Activated CD8-positive, alpha-beta memory T cell treated with anti-CD3 and anti-CD28 coated beads, Interleukin-2, amount 50 U/mL, for 24 hours (primary cell): ENCODE measurements at regions not wholly inside any gene's neighbourhood (a gene's known extent, or its start where the extent isn't known, plus 50 kb on each side); places are given as distances from the start of the nearest gene placed in this dataset.

ENCODE experiments used
- DNase-seq: peaks from one replicate; pipeline ENCODE4 v3.0.0-alpha.2; 2020; ENCODE audit errors: extremely low read depth

DNA sequence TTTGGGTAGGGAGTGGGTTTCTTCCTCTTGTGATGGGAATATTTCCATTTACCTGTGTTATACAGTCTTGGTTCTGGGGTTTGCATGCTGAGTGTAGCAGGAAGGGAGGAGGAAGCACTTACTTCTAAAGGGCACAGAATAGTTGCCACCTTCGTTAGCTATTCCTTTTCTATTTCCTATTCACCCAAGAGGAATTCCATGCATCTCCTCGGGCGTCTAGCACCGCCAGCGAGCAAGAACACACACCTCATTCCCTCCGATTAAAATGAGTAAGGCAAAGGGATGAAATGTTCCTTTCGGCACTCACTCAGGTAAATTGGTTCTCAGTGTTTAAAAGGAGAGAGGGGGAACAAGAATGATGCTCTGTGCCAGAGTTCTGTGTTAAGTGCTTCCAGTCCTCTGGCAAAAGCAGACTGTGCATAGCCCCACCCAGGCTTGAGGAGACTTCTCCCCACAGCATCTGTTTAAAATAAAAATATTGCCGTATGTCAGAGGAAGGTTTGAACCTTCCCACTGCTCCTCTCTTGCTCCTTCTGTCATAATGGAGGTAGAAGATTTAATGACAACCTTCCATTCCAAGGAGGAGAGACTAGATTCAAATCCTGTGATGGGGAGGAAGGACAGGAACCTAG, 351.4 kb downstream of the PTTG2 start:
- DNase-seq, result no peak

DNA sequence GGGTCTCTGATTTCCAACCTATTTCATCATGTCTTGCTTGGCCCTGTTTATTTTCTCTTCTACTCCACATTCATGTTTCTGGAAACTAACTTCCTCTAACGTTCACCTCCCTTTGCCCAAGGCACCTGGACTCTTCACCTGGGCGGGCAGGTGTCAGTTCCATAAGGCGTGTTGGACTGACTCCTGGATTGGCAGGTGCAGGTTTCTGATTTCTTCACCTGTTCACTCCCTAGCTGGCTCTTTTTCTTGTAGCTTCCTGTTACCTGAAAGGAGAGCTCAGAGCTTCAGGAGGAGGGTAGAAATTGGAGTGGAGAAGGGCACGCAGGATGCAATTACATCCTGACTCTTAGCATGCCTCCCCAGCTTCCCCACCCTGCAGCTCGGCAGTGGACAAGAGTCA, 350.8 kb upstream of the KLF3 start:
- no peak for DNase-seq

DNA sequence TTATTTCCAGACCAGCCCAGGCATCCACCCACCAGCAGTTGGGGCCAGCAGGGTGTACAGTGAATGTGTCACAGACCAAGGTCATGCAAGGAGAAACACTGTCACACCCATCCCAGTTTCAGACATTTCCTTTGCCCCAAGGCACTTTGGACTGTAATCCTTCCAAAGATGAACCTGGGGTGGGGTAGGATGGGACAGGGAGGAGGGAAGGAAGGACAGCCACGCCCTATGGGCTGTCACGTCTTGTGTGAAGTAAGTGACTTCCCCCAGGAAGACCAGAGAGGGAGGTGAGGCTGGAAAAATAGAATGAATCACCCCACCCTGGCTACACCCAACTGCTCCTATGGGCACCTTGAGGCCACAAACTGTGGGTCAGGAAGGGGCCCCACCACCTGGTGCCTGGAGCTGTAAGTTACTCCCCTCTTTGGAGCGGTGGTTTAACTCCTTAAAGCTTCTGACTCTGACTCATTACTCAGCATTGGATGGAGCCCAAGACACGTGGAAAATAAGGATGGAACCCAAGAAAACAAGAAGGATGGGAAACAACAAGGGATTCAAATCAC, 349.9 kb upstream of the KLF3 start:
- DNase-seq, result no peak

DNA sequence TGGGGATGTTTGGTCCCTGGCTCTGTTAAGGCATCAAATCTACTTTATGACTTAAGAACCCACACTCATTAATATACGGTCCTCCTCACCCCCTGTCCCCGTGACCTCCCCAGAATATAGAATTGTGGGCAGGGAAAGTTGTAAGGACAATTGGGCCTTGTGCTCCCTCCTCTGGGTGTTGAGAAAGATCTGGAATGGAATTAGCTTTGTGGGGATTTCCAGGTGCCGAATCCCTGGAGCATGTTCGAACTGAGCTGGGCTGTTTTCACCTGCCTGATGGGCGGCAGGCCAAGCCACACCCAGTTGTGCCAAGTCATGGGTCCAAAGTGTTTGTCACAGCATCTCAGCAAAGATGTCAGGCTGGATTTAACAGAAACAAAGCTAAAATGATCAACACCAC, 349.3 kb upstream of the KLF3 start:
- no peak for DNase-seq

DNA sequence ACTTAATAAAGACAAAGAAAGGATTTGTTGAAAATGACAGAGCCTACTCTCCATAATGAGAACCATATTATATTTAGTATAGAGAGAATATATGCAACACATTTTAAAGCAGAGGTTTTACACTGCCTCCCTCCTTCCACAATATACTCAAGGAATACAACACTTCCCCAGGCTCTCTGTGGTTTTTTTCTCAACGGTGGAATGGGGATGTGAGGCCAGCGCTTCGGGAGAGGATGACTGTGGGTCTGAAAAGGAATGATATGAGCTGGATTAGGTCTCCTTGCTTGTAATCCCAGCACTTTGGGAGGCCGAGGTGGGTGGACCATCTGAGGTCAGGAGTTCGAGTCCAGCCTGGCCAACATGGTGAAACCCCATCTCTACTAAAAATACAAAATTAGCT, 348.7 kb upstream of the KLF3 start:
- DNase-seq, result no peak

DNA sequence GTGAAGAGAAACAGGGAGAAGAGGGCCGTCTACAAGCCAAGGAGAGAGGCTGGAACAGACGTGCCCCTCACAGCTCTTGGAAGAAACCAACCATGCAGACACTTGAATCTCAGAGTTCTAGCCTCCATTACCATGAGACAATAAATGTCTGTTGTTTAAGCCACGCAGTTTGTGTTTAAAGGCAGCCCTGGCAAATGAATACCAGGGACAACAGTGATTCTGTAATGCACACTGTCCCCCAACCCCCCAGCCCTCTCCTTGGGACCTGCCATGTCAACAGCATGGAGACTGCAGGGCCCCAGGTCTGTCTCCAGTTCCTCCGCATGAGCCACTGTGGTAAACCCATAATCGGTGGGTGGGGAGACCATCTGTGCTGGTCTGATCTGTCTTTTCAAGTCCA, 348.0 kb upstream of the KLF3 start:
- DNase-seq, result no peak

DNA sequence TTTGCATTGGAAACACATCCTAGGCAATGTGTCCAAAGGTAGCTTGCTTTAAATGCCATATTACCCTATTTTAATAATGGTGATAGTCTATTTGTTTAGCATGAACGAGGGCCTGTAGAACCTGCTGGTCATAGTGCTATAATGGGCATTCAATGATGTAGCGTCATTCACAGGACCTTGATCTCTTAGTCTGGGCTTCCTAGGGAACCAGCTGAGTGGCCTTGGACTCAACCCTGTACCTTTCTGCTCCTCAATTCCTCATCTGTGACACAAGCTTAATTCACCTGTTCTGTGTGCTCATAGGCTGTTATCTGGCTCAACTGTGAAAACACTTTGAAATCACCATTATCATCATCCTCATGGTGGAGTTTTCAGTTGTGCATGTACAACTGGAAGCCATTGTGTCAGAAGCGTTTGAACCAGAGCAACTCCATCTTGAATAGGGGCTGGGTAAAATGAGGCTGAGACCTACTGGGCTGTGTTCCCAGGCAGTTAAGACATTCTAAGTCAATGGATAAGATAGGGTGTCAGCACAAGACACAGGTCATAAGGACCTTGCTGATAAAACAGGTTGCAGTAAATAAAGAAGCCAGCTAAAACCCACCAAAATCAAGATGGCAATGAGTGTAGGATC, 346.8 kb upstream of the KLF3 start:
- DNase-seq, result no peak

DNA sequence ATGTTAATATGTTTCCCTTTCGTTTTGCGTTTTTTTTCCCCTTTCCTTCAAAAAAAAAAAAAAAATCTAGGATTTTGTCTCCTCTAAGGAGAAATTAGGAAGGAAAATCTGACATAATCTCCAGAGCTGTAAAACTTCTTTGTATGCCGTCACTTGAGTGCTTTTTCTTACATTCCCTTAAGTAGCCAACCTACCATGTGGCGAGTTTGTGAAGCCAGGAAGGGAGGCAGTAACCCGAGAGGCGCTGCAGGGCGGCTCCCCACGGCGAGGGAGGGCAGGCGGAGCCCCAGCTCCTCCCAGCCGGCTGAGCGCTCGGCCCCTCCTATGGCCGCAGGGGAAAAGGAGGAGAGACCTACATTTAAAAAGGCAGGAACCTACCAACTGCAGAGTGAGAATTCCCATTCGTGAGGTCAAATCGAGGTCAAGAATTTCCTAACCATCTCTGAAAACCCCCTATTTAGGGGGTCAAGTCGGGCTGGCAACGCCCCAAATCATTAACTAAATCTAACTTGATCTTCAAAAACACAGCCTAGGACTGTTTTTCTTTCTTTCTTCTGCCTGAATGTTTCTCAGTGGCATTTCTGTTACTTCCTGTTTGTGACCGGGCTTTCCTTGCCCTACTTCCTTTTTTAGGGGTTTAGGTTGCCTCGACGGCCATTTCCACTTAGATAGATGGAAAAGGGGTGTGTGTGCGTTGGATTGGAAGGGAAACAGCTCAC, 345.1 kb upstream of the KLF3 start:
- DNase-seq, result peak; percentile 33

DNA sequence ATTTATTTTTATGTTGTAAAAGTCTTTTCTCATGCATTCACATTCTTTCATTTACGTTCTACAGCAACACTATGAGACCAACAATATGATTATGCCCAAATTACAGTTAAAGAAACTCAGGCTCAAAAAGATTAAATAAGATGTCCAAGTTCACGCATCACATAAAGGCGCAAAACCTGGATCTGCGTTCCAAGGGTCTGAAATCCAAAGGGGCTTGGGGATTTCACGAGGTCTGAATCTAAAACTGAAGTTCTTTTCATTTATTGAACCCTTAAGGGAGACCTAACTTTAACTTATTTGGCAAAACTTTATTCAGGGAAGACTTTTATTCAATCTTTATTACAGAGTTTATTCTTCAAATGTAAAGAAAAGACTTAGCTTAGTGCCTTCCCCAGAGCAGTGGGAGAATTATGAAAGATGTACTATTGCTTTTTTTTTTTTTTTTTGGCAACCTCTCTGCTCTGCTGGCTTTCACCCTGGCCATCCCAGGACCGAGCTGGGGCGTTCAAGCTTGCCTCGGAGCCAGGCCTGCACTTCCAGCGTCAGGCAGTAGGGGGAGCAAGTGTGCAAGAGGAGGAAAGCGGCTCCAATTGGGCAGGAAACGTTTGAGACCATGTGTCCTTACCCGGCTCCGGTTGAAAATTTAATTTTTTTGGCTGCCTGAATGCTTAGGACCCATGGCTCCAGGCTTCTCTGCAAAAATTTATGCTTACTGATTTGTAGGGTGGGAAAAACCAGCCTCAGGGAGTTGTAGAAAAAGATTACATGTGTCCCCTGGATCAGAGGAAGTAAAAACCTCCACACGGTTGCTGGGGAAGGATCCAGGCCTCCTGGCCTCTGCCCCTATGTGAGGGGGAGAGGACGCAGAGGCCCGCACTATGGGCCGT, 344.3 kb upstream of the KLF3 start:
- peak; percentile 87 for DNase-seq

DNA sequence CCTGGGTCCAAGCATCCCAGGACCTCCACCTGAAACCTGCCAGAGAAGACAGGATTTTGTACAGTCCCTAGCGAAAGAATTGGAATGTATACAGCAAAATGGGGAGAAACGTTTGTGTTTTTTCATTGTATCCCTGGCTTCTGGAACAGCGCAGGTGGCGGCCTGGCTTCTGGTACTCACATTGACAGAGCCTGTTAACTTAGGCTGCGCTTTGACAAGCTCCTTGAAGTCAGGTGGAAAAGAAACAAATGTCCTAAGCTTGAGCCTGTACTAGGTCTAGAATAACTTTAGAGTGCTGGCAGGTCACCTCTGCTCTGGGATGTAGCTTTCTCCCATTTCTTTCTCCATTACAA, 343.7 kb upstream of the KLF3 start:
- no peak for DNase-seq

DNA sequence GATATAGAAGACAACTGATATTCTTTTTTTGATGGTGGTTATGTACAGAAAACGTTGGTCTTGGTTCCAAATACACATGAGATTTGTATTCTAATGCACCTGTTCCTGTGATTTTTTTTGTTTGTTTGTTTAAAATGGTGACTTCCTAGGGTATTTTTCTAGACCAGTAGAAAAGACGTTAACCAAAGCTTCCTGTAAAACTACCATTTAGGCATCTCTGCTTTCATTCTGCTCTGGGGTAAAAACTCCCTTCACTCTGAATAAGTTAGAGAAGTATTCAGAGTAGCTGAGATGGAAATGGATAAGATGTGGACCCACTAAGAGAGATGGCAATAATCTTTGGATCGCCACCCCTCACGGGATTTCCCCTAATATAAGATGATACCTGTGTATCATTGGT, 343.2 kb upstream of the KLF3 start:
- DNase-seq, result no peak

DNA sequence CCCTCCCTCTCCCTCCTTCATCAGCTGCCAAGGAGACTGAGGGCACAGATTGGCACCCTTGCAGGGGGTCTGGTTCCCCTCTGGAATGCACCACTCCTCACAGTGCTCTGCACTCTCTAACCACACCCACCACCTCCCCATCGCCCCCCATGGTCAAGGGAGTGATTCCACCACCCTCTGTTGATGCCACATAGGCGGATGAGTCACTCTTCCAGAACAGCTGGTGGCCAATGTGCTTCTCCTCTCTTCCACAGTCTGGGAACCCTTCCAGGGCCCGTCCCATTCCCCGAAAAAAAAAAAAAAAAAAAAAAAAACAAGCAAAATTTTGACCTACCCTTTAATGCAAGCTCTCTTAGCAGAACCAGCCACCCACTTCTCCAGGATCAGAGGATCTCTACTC, 341.3 kb upstream of the KLF3 start:
- DNase-seq, result no peak

DNA sequence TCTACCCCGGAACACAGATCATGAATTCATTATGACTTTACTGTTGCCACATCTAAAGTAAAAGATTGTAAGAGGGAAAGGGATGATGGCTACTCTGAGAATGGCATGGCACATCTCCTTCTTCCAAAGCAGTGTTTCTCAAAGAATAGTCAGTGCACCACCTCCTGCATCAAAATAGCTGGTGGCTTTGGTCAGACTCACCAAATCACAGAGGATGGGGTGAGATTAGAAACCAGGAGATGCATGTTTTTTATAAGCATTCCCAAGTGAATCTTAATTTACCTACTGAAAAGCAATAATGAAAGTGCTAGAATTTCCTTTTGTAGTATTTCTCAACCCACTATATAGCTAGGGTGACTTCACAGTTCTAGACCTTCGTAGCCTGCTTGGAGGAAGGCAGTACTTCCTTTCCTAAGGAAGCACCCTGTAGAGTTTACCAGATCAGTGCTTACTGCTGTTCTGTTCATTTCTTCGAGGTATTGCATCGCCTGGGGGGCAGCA, 340.8 kb upstream of the KLF3 start:
- no peak for DNase-seq

DNA sequence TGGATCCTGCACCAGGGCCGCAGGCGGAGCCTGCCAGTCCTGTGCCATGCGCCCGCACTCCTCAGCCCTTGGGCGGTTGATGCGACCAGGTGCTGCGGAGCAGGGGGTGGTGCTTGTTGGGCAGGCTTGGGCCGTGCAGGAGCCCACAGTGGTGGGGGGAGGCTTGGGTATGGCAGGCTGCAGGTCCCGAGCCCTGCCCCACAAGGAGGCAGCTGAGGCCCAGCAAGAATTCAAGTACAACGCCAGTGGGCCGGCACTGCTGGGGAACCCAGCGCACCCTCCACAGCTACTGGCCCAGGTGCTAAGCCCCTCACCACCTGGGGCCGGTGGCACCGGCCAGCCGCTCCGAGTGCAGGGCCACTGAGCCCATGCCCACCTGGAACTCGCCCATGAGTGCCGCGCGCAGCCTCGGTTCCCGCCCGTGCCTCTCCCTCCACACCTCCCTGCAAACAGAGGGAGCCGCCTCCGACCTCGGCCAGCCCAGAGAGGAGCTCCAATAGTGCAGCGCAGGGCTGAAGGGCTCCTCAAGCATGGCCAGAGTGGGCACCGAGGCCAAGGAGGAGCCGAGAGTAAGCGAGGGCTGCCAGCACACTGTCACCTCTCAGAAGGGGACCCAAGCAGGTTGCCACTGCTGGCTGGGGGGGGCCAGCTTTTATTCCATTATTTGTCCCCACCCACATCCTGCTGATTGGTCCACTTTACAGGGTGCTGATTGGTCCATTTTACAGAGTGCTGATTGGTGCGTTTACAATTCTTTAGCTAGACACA, 339.0 kb upstream of the KLF3 start:
- DNase-seq, result no peak

DNA sequence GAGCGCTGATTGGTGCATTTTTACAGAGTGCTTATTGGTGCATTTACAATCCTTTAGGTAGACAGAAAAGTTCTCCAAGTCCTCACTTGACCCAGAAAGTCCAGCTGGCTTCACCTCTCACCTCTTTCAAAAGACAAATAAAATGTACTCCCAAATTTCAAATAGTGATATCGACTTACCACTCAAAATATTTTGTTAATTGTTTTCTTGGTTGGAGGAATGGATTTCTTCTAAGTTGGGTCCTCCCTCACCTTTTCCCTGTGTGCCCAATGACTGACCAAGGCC, 338.4 kb upstream of the KLF3 start:
- DNase-seq, result no peak

DNA sequence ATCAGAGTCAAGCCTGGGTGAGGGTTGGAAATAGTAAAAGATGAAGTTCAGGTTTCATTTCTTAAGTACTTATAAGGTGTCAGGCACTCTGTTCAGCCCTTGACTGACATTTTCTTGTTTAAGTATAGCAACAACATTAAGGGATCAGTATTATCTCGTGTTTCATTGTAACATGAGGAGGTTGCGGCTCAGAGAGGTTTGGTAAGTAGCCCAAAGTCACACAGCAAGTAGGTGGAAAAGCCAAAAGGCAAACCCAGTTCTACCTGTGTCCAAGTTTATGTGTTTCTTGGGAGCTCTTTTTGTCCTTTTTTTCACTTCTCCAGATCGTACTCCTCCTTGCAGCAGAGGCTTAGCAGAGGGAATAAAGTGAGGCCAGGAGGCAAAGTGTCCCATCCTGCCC, 337.5 kb upstream of the KLF3 start:
- no peak for DNase-seq

DNA sequence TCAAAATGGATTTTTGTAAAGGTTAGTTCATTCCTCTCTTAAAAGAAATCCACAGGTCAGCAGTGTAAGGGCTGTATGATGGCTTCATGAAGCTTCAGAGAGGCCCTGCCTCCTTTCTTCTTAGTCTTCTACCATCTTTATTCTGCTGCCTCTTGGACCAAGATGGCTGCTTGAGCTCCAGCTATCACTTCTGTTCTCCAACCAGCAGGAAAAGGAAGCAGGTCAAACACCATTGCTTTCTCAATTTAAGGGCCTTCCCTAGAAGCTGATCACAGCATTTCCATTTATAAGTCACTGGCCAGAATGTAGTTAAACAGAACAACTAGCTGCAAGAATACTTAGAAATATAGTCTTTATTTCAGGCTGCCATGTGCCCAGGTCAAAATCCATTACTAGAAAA, 336.8 kb upstream of the KLF3 start:
- DNase-seq, result no peak

DNA sequence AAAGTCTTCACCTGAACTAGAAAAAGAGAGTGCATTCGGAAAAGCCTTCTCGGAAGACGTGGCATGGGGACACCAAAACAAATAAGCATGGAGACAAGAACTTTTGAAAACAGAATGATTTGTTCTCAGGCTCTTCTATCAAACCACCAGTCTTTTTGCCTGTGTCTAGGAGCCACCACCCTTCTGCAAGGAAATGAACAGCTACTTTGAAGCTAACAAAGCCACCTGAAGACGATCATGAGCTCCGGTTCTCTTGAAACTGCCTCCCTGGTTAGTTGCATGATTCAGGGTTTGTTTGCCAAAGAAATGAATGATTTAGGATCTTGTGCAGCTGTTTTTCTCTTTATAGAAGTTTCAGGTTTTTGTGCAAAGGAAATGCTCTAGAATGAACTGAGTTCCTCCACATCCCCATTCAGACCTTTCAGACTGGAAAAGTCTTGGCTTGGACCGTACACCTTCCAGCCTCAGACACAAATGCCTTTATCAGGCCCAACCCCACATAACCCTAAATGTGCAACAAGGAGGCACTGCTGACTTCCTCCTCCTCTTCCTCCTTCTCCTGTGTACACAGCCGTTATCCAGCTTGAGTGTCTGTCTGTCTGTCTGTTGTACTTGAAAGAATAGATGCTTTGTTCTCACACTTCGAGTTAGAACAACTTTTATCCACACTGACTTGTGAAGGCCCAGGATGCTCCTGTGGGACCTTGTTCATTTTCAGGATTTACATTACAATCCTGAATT, 334.8 kb upstream of the KLF3 start:
- DNase-seq, result no peak

DNA sequence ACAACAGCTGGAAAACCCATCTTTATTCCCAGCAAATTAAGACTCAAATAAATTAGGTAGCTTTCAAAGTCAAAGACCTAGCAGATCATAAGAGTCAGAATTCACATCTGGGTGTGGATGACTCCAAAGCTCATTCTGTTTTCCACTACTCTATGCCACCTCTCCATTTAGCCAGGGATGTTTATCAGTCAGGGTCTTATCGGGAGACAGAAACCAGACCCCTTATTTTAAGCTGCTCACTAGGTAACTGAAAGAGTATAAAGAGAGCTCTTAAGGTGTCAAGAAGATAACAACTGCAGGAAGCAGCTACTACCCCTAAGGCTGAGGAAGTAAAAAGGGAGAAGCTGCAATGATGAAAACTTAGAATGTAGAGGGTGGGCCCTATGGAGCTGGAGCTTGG, 333.7 kb upstream of the KLF3 start:
- no peak for DNase-seq

DNA sequence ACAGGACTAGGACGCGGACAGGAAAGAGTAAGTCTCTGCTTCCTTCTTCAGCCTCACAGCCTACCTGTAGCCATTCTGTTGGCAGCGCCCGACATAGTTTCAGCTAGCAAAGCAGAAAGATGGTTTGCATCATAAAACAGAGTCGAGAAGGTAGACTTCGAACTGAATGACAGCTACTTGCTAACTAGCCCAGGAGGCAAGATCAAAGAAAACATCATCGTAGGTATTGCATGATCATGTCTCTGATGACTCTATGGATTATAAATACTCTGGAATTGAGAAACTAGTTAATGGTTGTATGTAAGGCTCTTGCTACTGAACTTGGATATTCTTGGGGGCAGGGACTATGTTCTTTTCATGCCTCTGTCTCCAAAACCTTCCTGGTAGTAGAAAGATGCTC, 333.1 kb upstream of the KLF3 start:
- no peak for DNase-seq

DNA sequence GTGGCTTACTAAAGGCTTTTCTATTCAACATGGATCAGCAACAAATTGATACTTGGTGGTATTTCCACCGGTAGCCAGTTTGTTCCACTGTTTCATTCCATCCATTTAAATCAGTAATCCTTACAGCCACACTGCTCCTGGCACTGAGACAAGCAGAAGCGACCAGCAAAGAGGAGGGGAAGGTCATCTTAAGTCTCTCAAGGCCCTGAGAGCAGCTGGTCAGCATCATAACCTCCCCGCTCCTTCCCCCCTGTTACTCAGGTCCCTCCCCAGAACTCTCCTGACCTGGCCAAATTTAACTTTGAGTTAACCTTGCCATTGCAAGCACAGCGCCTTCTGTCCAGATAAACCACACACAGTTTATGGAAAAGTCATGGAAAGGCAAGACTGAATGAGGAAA, 331.3 kb upstream of the KLF3 start:
- no peak for DNase-seq
